Right lobe of liver (tissue), 4 donors: ENCODE measurements at regions not wholly inside any gene's neighbourhood (a gene's known extent, or its start where the extent isn't known, plus 50 kb on each side); places are given as distances from the start of the nearest gene placed in this dataset.

Experiments
- POLR2A ChIP-seq: fragments of 450-650 bp; IDR thresholded peaks from one replicate; pipeline ENCODE4 v1.6.1; 2017; ENCODE audit warnings: antibody characterized with exemption, mild to moderate bottlenecking
- TF ChIP-seq, protein P1 (sequence below), 4 donors: fragments of 200-600 bp in 3 of 4; fragments of 450-650 bp in 1 of 4; IDR thresholded peaks; one replicate each; pipeline versions ENCODE4 v1.5.1 to v1.8.0; 2016 to 2022; ENCODE audit warnings: antibody characterized with exemption in 4 of 4, mild to moderate bottlenecking in 2 of 4
- donor health status: DM: no; HTN: no; CAD: no.
- donor health status: DM: no; HTN: no; CAD: no.
- donor health status: DM: no; HTN: yes; CAD: no.

- TF ChIP-seq POLR2A, result no peak
- TF ChIP-seq, protein P1, sequence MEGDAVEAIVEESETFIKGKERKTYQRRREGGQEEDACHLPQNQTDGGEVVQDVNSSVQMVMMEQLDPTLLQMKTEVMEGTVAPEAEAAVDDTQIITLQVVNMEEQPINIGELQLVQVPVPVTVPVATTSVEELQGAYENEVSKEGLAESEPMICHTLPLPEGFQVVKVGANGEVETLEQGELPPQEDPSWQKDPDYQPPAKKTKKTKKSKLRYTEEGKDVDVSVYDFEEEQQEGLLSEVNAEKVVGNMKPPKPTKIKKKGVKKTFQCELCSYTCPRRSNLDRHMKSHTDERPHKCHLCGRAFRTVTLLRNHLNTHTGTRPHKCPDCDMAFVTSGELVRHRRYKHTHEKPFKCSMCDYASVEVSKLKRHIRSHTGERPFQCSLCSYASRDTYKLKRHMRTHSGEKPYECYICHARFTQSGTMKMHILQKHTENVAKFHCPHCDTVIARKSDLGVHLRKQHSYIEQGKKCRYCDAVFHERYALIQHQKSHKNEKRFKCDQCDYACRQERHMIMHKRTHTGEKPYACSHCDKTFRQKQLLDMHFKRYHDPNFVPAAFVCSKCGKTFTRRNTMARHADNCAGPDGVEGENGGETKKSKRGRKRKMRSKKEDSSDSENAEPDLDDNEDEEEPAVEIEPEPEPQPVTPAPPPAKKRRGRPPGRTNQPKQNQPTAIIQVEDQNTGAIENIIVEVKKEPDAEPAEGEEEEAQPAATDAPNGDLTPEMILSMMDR (IDR thresholded peaks at IDR 0.05), result no peak
Measured at GRCh38 chr6:148183776-148184175, 158.9 kb upstream of the SASH1 start.
